ENCODE measurements at regions not wholly inside any gene's neighbourhood (a gene's known extent, or its start where the extent isn't known, plus 50 kb on each side); places are given as distances from the start of the nearest gene placed in this dataset.

DNA sequence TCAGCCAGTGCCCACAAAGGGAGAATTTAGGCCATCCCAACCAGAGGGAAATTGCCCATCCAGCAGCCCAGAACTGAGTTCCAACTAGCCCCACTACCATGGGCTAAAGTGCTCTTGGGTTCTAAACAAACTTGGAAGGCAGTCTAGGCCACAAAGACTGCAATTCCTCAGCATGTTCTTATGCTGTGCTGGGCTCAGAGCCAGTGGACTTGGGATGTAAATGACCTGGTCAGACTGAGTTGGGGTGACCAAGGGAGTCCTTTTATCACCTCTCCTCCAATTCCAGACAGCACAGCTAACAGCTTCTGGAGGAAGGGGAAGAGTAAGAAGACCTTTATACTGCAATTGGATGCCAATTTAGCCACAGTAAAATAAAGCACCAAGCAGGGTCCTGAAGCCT, 607.2 kb upstream of the KCND2 start:
- Histone ChIP-seq H3K9ac (ENCODE audit: low read length) (no peak overlapping the region), H4K20me1 (ENCODE audit: insufficient read depth) (no peaks in the 10 kb centered on the region), H2AFZ (ENCODE audit: low read depth, low read length) (no peak overlapping the region), H3K27ac (ENCODE audit: low read length) (no peak overlapping the region), H3K27me3 (ENCODE audit: insufficient read depth, low read depth, low read length) (no peaks in the 10 kb centered on the region), H3K9me3 (ENCODE audit: low read length) (no peaks in the 10 kb centered on the region), H3K36me3 (ENCODE audit: insufficient read depth, low read length) (no peaks in the 10 kb centered on the region), H3K9me2 (ENCODE audit: insufficient read depth, low read length) (no peaks in the 10 kb centered on the region), H3K4me2 (ENCODE audit: low read length) (no peak overlapping the region), H3K4me3 (ENCODE audit: low read length) (no peak overlapping the region), H3K79me2 (replicated peaks; ENCODE audit: insufficient read depth, low read length) (no peaks in the 10 kb centered on the region), H3F3A (ENCODE audit: insufficient read depth, low read length, poor library complexity, severe bottlenecking) (no peaks in the 10 kb centered on the region)
- TF ChIP-seq TAF1 (IDR thresholded peaks at IDR 0.05; ENCODE audit: low read depth) (no peak), EP300 (conservative IDR thresholded peaks at IDR 0.05; ENCODE audit: poor library complexity, severe bottlenecking) (no peak), SMC3 (conservative IDR thresholded peaks at IDR 0.05; ENCODE audit: poor library complexity) (no peak), MXI1 (conservative IDR thresholded peaks at IDR 0.05; ENCODE audit: poor library complexity, severe bottlenecking) (no peak), POLR2AphosphoS5 (IDR thresholded peaks at IDR 0.05) (no peak), EZH2 (IDR thresholded peaks at IDR 0.05; ENCODE audit: borderline replicate concordance, insufficient read depth, low read length, poor library complexity, severe bottlenecking) (no peak), RAD21 (conservative IDR thresholded peaks at IDR 0.05) (no peak)
- TF ChIP-seq, protein P1, sequence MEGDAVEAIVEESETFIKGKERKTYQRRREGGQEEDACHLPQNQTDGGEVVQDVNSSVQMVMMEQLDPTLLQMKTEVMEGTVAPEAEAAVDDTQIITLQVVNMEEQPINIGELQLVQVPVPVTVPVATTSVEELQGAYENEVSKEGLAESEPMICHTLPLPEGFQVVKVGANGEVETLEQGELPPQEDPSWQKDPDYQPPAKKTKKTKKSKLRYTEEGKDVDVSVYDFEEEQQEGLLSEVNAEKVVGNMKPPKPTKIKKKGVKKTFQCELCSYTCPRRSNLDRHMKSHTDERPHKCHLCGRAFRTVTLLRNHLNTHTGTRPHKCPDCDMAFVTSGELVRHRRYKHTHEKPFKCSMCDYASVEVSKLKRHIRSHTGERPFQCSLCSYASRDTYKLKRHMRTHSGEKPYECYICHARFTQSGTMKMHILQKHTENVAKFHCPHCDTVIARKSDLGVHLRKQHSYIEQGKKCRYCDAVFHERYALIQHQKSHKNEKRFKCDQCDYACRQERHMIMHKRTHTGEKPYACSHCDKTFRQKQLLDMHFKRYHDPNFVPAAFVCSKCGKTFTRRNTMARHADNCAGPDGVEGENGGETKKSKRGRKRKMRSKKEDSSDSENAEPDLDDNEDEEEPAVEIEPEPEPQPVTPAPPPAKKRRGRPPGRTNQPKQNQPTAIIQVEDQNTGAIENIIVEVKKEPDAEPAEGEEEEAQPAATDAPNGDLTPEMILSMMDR (IDR thresholded peaks at IDR 0.05; ENCODE audit: poor library complexity, severe bottlenecking), result no peak
- TF ChIP-seq, protein P2, sequence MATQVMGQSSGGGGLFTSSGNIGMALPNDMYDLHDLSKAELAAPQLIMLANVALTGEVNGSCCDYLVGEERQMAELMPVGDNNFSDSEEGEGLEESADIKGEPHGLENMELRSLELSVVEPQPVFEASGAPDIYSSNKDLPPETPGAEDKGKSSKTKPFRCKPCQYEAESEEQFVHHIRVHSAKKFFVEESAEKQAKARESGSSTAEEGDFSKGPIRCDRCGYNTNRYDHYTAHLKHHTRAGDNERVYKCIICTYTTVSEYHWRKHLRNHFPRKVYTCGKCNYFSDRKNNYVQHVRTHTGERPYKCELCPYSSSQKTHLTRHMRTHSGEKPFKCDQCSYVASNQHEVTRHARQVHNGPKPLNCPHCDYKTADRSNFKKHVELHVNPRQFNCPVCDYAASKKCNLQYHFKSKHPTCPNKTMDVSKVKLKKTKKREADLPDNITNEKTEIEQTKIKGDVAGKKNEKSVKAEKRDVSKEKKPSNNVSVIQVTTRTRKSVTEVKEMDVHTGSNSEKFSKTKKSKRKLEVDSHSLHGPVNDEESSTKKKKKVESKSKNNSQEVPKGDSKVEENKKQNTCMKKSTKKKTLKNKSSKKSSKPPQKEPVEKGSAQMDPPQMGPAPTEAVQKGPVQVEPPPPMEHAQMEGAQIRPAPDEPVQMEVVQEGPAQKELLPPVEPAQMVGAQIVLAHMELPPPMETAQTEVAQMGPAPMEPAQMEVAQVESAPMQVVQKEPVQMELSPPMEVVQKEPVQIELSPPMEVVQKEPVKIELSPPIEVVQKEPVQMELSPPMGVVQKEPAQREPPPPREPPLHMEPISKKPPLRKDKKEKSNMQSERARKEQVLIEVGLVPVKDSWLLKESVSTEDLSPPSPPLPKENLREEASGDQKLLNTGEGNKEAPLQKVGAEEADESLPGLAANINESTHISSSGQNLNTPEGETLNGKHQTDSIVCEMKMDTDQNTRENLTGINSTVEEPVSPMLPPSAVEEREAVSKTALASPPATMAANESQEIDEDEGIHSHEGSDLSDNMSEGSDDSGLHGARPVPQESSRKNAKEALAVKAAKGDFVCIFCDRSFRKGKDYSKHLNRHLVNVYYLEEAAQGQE (IDR thresholded peaks at IDR 0.05; ENCODE audit: borderline replicate concordance), result no peak

DNA sequence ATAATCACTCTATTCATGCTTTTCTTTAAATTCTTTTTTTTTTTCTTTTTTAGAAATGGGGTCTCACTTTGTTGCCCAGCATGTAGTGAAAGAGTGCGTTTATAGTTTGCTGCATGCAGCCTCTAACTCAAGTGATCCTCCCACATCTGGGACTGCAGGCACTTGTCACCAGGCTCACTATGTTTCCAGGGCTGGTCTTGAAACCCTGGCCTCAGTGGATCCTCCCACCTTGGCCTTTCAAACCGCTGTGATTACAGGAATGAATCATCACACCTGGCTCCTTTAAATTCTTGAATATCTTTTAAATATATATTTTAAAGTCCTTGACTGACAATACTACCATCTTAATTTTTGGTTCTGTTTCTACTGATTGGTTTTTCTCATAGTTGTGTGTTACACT, 591.6 kb upstream of the KCND2 start:
- H3K9me2 ChIP-seq (ENCODE audit: insufficient read depth, low read length), result no peaks in the 10 kb centered on the region
- H3K27ac ChIP-seq (ENCODE audit: low read length), result no peak overlapping the region
- no peak overlapping the region for H3K9ac ChIP-seq (ENCODE audit: low read length)
- no peaks in the 10 kb centered on the region for H3K9me3 ChIP-seq (ENCODE audit: low read length)
- H3K4me3 ChIP-seq (ENCODE audit: low read length), result no peak overlapping the region
- no peak for TF ChIP-seq SMC3 (conservative IDR thresholded peaks at IDR 0.05; ENCODE audit: poor library complexity)
- TF ChIP-seq, protein P2 (IDR thresholded peaks at IDR 0.05; ENCODE audit: borderline replicate concordance), result no peak
- no peak for TF ChIP-seq EP300 (conservative IDR thresholded peaks at IDR 0.05; ENCODE audit: poor library complexity, severe bottlenecking)
- no peak for TF ChIP-seq EZH2 (IDR thresholded peaks at IDR 0.05; ENCODE audit: borderline replicate concordance, insufficient read depth, low read length, poor library complexity, severe bottlenecking)
- TF ChIP-seq POLR2AphosphoS5 (IDR thresholded peaks at IDR 0.05), result no peak
- no peak for TF ChIP-seq RAD21 (conservative IDR thresholded peaks at IDR 0.05)
- no peak for TF ChIP-seq MXI1 (conservative IDR thresholded peaks at IDR 0.05; ENCODE audit: poor library complexity, severe bottlenecking)
- TF ChIP-seq, protein P1 (IDR thresholded peaks at IDR 0.05; ENCODE audit: poor library complexity, severe bottlenecking), result no peak
- TF ChIP-seq TAF1 (IDR thresholded peaks at IDR 0.05; ENCODE audit: low read depth), result no peak
- no peak overlapping the region for H3K4me2 ChIP-seq (ENCODE audit: low read length)
- H4K20me1 ChIP-seq (ENCODE audit: insufficient read depth), result no peaks in the 10 kb centered on the region
- H2AFZ ChIP-seq (ENCODE audit: low read depth, low read length), result no peak overlapping the region
- H3K79me2 ChIP-seq (replicated peaks; ENCODE audit: insufficient read depth, low read length), result no peaks in the 10 kb centered on the region
- H3K36me3 ChIP-seq (ENCODE audit: insufficient read depth, low read length), result no peaks in the 10 kb centered on the region
- H3K27me3 ChIP-seq (ENCODE audit: insufficient read depth, low read depth, low read length), result no peaks in the 10 kb centered on the region
- H3F3A ChIP-seq (ENCODE audit: insufficient read depth, low read length, poor library complexity, severe bottlenecking), result no peaks in the 10 kb centered on the region

Data from neural cell (in vitro differentiated cells).